ENCODE measurements at regions not wholly inside any gene's neighbourhood (a gene's known extent, or its start where the extent isn't known, plus 50 kb on each side); places are given as distances from the start of the nearest gene placed in this dataset.

DNA sequence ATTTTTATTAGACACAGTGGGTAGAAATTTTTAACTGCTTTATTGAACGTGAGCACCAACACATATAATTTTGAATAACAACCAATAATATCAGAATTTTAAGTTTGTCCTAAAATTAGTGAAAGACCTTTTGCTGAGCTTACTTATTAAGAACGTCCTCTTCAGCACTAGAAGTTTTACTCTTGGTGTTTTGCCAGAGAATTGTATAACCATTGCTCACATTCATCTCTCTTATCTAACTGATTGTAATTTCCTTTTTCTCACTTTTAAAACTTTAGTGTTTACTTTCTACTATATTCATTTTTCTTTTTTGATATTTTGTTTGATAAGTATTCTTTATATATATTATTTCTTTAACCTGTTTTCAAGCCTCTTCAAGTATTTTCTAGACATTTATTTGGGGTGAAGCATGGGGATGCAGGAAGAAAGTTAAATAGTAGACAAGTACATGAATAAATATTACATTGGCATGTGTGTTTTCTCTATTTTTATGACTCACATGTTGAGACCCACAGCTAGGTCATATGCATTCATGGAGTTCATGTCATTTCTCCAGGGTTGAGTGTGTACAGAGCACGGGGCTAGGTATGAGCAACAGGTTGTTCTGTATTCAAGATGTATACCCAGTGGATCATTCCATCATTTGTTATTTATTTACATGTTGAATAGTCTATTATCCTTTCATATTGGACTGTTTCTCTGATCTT, 90.6 kb downstream of the ATP6V1G3 start:
- no peaks in the 10 kb centered on the region for H3K36me3 ChIP-seq (replicated peaks in 1 of 2; ENCODE audit: control insufficient read depth in 1 of 2, insufficient read depth in 2 of 2, low read length in 2 of 2)
- H3K9me3 ChIP-seq (replicated peaks in 1 of 2; ENCODE audit: control insufficient read depth in 1 of 2, insufficient read depth in 1 of 2, low read length in 2 of 2), result no peaks in the 10 kb centered on the region
- no peaks in the 10 kb centered on the region for H3K27me3 ChIP-seq (ENCODE audit: control insufficient read depth in 2 of 2, insufficient read depth in 2 of 2, low read length in 2 of 2)
- no CpG with 5 or more reads among the region's 3 CpGs for WGBS (ENCODE audit: insufficient coverage)
- H2AFZ ChIP-seq (ENCODE audit: insufficient read depth, low read depth, low read length, poor library complexity, severe bottlenecking), result no peak overlapping the region
- H3K79me2 ChIP-seq (ENCODE audit: insufficient read depth, low read length), result no peaks in the 10 kb centered on the region
- no peaks in the 10 kb centered on the region for H3K4me1 ChIP-seq (ENCODE audit: control insufficient read depth in 1 of 2, insufficient read depth in 2 of 2, low read length in 2 of 2)
- H3K4me3 ChIP-seq (replicated peaks in 1 of 3; ENCODE audit: low read depth in 2 of 3, low read length in 3 of 3), result no peak overlapping the region
- no peaks in the 10 kb centered on the region for H4K20me1 ChIP-seq (ENCODE audit: insufficient read depth, low read length)
- Mint-ChIP-seq H3K27ac (no peak overlapping the region), H3K4me3 (no peak overlapping the region), H3K27me3 (ENCODE audit: low read depth in 3 of 3) (peaks cover 1 to 2% (median 1%) of the 10 kb centered on the region in 3 donors), H3K4me1 (no peaks in the 10 kb centered on the region), H3K9me3 (peaks cover 0 to 2% (median 0%) of the 10 kb centered on the region in 7 donors), H3K36me3 (no peaks in the 10 kb centered on the region)
- H3K4me2 ChIP-seq (replicated peaks; ENCODE audit: extremely low read depth, low read length, poor library complexity, severe bottlenecking), result no peak overlapping the region
- no peak overlapping the region for H3K27ac ChIP-seq (ENCODE audit: low read depth in 1 of 2, low read length in 2 of 2)
- H3K9ac ChIP-seq (ENCODE audit: insufficient read depth, low read length, poor library complexity, severe bottlenecking), result no peak overlapping the region
- intact Hi-C loops (cut with micrococcal nuclease), result no loop called here
- DNase-seq, result no peak
- TF ChIP-seq, protein P1, sequence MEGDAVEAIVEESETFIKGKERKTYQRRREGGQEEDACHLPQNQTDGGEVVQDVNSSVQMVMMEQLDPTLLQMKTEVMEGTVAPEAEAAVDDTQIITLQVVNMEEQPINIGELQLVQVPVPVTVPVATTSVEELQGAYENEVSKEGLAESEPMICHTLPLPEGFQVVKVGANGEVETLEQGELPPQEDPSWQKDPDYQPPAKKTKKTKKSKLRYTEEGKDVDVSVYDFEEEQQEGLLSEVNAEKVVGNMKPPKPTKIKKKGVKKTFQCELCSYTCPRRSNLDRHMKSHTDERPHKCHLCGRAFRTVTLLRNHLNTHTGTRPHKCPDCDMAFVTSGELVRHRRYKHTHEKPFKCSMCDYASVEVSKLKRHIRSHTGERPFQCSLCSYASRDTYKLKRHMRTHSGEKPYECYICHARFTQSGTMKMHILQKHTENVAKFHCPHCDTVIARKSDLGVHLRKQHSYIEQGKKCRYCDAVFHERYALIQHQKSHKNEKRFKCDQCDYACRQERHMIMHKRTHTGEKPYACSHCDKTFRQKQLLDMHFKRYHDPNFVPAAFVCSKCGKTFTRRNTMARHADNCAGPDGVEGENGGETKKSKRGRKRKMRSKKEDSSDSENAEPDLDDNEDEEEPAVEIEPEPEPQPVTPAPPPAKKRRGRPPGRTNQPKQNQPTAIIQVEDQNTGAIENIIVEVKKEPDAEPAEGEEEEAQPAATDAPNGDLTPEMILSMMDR (IDR thresholded peaks at IDR 0.05), result no peak

DNA sequence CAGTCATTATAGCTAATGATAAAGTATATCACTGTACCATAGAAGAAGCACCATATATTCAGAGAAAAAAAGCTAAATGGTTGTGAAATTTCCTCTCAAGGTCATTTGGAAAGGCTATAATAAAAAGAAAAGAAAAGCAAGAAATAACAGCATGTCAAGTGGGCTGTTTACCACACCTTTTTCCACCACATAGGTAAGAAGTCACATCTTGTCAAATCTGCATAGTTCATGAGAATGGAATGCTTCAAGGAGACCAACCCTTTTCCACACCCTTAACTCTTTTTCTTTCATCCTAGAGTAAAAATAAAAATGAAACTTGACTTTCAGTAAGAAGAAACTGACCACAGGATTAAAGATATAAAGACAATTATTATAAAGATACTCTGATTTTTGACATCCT, 91.2 kb downstream of the ATP6V1G3 start:
- DNase-seq, result no peak
- no peaks in the 10 kb centered on the region for H3K4me1 Mint-ChIP-seq
- H3K4me1 ChIP-seq (ENCODE audit: control insufficient read depth in 1 of 2, insufficient read depth in 2 of 2, low read length in 2 of 2), result no peaks in the 10 kb centered on the region
- no peak overlapping the region for H3K9ac ChIP-seq (ENCODE audit: insufficient read depth, low read length, poor library complexity, severe bottlenecking)
- no peak overlapping the region for H3K4me3 ChIP-seq (replicated peaks in 1 of 3; ENCODE audit: low read depth in 2 of 3, low read length in 3 of 3)
- peaks cover 1 to 2% (median 1%) of the 10 kb centered on the region in 3 donors for H3K27me3 Mint-ChIP-seq (ENCODE audit: low read depth in 3 of 3)
- intact Hi-C loops (cut with micrococcal nuclease), result no loop called here
- no peaks in the 10 kb centered on the region for H4K20me1 ChIP-seq (ENCODE audit: insufficient read depth, low read length)
- H3K27ac Mint-ChIP-seq, result no peak overlapping the region
- H3K9me3 ChIP-seq (replicated peaks in 1 of 2; ENCODE audit: control insufficient read depth in 1 of 2, insufficient read depth in 1 of 2, low read length in 2 of 2), result no peaks in the 10 kb centered on the region
- no peaks in the 10 kb centered on the region for H3K79me2 ChIP-seq (ENCODE audit: insufficient read depth, low read length)
- no peaks in the 10 kb centered on the region for H3K36me3 ChIP-seq (replicated peaks in 1 of 2; ENCODE audit: control insufficient read depth in 1 of 2, insufficient read depth in 2 of 2, low read length in 2 of 2)
- H3K27me3 ChIP-seq (ENCODE audit: control insufficient read depth in 2 of 2, insufficient read depth in 2 of 2, low read length in 2 of 2), result no peaks in the 10 kb centered on the region
- no peaks in the 10 kb centered on the region for H3K36me3 Mint-ChIP-seq
- H2AFZ ChIP-seq (ENCODE audit: insufficient read depth, low read depth, low read length, poor library complexity, severe bottlenecking), result no peak overlapping the region
- H3K4me3 Mint-ChIP-seq, result no peak overlapping the region
- TF ChIP-seq, protein P1 (IDR thresholded peaks at IDR 0.05), result no peak
- peaks cover 0 to under 1% (median 0%) of the 10 kb centered on the region in 7 donors for H3K9me3 Mint-ChIP-seq
- no peak overlapping the region for H3K4me2 ChIP-seq (replicated peaks; ENCODE audit: extremely low read depth, low read length, poor library complexity, severe bottlenecking)
- H3K27ac ChIP-seq (ENCODE audit: low read depth in 1 of 2, low read length in 2 of 2), result no peak overlapping the region

Measured in CD14-positive monocyte (primary cell).